Choroid plexus epithelial cell (primary cell): ENCODE measurements at regions not wholly inside any gene's neighbourhood (a gene's known extent, or its start where the extent isn't known, plus 50 kb on each side); places are given as distances from the start of the nearest gene placed in this dataset.

Experiments used
- DNase-seq: peaks from one replicate; pipeline ENCODE4 v3.0.0-alpha.2; 2010; ENCODE audit warnings: low read depth
- H3K4me3 ChIP-seq: 2 replicates; pipeline ENCODE4 v1.5.1; 2011; ENCODE audit warnings: low read depth, mild to moderate bottlenecking, control low read depth, low read length, moderate library complexity
- TF ChIP-seq, protein P1 (sequence below): conservative IDR thresholded peaks from 2 replicates; pipeline ENCODE4 v1.5.1; 2011; ENCODE audit warnings: low read depth, mild to moderate bottlenecking, control low read depth, inconsistent platforms, low read length, moderate library complexity

DNA sequence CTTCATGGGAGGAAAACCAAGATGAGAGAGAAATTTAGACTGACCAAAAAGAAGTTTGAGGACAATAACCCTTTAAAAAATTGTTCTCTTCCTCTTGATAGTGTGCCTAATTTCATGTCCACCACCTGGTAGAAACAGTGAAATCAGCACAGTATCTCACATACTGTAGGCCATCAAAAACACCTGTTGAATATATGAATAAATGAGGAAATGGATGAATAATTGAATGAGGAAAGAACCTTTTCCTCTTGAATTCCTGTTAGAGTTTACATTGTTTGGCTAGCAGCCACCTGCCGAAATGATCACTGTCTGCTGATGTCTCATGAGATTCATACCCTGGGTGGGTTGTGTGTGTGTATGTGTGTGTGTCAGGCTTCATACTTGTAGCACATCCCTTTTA is 198.7 kb upstream of the PBX1 start:
- DNase-seq: no peak
- TF ChIP-seq, protein P1, sequence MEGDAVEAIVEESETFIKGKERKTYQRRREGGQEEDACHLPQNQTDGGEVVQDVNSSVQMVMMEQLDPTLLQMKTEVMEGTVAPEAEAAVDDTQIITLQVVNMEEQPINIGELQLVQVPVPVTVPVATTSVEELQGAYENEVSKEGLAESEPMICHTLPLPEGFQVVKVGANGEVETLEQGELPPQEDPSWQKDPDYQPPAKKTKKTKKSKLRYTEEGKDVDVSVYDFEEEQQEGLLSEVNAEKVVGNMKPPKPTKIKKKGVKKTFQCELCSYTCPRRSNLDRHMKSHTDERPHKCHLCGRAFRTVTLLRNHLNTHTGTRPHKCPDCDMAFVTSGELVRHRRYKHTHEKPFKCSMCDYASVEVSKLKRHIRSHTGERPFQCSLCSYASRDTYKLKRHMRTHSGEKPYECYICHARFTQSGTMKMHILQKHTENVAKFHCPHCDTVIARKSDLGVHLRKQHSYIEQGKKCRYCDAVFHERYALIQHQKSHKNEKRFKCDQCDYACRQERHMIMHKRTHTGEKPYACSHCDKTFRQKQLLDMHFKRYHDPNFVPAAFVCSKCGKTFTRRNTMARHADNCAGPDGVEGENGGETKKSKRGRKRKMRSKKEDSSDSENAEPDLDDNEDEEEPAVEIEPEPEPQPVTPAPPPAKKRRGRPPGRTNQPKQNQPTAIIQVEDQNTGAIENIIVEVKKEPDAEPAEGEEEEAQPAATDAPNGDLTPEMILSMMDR: no peak
- H3K4me3 ChIP-seq: no peak overlapping the region

DNA sequence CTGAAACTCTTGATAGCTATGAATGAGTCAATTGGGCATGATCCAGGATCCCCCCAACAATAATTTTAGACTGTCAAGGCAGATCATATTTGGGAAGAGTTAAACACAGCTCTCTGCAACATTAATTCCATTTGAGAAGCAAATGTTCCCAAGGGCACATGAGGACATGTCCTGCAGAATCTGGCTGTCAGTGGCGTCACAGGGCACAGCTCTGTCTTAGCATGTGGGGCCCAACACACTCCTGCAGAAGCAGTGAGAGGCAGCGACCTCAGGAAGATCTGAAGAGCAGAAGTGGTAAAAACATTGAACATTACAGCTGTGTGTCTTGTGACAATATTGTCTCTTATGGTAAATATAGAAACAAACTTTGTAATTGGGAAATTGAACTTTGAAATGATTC is 197.1 kb upstream of the PBX1 start:
- no peak for DNase-seq
- TF ChIP-seq, protein P1: no peak
- H3K4me3 ChIP-seq: no peak overlapping the region

GRCh38 chr1:164363980-164364379 is 195.0 kb upstream of the PBX1 start:
- TF ChIP-seq, protein P1: no peak
- no peak overlapping the region for H3K4me3 ChIP-seq
- DNase-seq: no peak

DNA sequence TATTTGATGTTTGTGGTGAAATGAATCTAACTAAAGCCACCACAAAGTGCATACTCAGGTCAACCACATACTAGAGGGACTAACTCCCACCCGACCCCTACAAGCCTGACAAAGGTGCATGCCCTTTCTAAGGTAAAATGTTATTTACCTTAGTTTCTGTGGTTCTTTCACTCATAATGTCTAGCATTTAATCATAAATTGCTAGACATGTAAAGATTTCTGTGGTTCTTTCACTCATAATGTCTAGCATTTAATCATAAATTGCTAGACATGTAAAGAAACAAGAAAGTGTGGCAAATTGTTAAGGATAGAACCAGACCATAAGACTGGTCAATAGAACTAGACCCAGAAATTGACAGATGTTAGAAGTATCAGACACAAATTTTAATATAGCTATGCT is 193.0 kb upstream of the PBX1 start:
- H3K4me3 ChIP-seq: no peak overlapping the region
- no peak for DNase-seq
- TF ChIP-seq, protein P1: no peak

GRCh38 chr1:164369698-164370365 is 189.2 kb upstream of the PBX1 start:
- H3K4me3 ChIP-seq: no peak overlapping the region
- TF ChIP-seq, protein P1: no peak
- DNase-seq: peak; percentile 72

GRCh38 chr1:164380893-164381292 is 178.1 kb upstream of the PBX1 start:
- peak; percentile 19 for DNase-seq
- TF ChIP-seq, protein P1: no peak
- H3K4me3 ChIP-seq: no peak overlapping the region

DNA sequence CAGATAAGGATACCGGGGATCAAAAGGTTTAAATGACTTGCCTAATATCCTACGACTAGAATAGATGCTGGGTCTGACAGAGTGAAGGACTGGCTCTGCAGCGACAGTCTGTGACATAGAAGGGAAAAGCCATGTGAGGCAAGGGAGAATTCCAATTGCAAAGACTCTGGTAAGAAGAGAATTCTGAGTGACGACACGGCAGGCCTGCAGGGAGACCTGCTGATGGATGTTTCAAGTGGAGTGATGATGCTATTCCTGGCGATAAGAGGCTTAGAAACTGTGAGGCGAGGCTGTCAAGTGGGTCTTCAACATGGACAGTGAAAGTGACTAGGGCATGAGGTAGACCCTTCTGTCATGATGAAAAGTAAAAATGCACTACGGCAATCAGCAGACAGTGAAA is 176.6 kb upstream of the PBX1 start:
- H3K4me3 ChIP-seq: no peak overlapping the region
- DNase-seq: no peak
- TF ChIP-seq, protein P1: no peak
